ENCODE measurements at regions not wholly inside any gene's neighbourhood (a gene's known extent, or its start where the extent isn't known, plus 50 kb on each side); places are given as distances from the start of the nearest gene placed in this dataset.

GRCh38 chr5:98563885-98564653, 209.4 kb upstream of the RGMB start:
- no peak for DNase-seq (ENCODE audit: low read depth)

DNA sequence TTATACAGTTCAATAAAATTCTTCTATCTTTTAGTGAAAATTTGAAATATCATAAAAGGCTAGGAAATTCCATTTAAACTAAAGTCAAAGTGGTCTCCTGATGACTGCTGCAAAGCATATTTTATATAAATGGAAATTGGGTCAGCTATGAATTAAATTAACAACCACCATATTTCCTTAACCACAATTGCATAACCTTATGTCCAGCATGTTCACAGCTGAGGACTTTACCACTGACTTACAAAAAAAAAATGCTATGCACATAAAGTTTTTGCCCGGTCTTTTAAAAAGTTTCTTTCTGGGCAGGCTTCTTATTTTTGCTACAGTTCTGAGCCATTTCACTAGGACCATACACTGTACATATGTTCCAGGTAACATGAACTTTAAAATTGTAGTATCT, 208.6 kb upstream of the RGMB start:
- no peak for DNase-seq (ENCODE audit: low read depth)

- no peak for DNase-seq (ENCODE audit: low read depth)
Observed at GRCh38 chr5:98568336-98568735, 205.1 kb upstream of the RGMB start.

- no peak for DNase-seq (ENCODE audit: low read depth)
Observed at GRCh38 chr5:98569288-98569687, 204.2 kb upstream of the RGMB start.

DNA sequence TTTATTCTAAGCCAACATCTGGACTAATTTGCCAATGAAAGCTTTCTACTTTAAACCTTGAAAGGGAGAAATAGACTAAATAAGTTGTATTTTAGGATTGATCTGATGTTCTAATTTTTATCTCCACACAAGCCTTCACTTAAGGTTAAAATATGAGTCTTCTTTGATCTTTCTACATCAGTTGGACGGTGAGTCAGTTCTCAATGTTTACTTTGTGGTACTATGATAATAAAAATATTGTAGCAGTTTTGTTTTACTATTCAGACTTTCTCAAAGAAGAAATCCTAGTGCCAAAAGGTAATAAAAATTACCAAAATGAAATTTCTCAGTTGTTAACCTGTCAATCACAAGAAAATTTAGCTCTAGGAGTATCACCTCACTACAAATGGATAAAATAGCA, 203.5 kb upstream of the RGMB start:
- DNase-seq (ENCODE audit: low read depth): no peak

DNA sequence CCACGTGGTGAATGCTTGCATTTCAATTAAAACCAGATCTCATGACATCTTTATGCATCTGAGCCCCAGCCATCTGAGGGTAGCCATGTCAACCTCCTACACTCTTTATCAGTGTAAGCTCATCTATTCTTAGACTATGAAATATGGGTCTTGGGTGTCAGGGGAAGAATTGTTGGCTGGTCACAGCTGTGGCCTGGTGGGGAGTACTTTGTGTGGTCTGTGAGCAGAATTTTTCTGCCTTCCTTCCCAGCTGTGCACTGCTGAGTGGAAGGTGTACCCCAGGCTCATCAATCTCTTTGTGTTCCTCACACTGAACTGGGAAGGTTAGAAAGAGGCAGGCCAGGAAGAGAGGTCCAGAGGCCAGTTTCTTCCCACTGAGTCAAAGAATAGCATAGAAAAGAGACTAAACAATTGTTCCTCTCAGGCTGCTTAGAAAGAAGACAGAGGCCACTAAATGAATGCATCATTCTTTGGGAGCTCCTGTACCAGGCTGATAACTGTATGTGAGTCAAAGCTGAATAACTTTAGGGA, 202.7 kb upstream of the RGMB start:
- no peak for DNase-seq (ENCODE audit: low read depth)

DNA sequence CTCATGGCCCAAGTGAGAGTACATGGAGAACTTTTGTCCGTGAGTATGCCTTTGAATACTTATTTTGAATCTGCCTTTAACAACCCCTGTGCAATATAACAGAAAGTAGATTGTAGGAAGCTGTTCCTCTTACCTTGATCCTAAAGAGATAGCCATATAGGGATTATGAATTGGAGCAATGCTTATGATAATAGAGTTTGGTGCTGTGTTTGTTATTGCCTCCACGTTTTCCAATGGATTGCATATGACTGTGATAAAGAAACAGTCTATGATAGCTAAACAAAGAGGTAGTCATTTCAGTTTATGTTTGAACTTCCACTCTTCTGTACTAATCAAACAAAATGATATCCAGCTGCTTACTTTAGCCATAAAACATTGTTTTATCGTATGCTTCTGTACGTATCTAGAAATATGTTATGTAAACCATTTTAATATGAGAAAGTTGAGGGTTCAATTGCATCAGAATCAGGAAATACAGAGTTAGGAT, 199.6 kb upstream of the RGMB start:
- no peak for DNase-seq (ENCODE audit: low read depth)

GRCh38 chr5:98576275-98576674, 197.2 kb upstream of the RGMB start:
- no peak for DNase-seq (ENCODE audit: low read depth)

GRCh38 chr5:98578438-98578837, 195.0 kb upstream of the RGMB start:
- DNase-seq (ENCODE audit: low read depth): no peak

- DNase-seq (ENCODE audit: low read depth): no peak
Observed at GRCh38 chr5:98581112-98581997, 192.1 kb upstream of the RGMB start.

GRCh38 chr5:98583586-98583985, 189.9 kb upstream of the RGMB start:
- DNase-seq (ENCODE audit: low read depth): no peak

DNA sequence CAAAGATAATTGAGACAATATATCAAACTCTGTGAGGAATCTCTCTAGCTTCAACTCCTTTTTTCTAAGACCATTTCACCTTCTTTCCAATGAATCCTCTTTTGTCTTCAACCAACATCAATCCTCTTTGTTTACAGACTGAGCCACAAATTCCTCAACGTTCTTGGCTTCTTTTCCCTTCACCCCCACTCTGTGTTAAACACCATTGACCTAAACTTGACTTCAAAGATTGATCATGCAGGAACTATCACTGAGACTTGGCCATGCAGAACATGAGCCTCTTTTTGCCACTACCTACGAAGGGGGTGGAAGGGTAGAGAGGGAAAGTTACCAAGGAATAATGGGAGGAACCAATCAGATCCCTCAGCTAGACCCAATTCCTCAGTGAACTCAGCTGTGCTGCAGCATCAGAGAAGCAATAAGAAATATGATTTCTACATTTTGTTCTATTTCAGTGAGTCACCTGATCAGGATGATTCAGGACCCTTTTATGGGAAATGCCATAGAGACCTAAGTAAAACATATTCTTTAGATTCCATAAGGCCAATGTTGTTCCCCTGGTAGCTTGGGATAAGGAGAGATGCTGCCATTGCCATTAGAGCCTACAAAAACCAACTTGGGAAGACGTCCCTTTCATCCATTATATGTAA, 187.7 kb upstream of the RGMB start:
- DNase-seq (ENCODE audit: low read depth): no peak

GRCh38 chr5:98586581-98586980, 186.9 kb upstream of the RGMB start:
- DNase-seq (ENCODE audit: low read depth): no peak

- DNase-seq (ENCODE audit: low read depth): no peak
Observed at GRCh38 chr5:98587166-98587565, 186.3 kb upstream of the RGMB start.

DNA sequence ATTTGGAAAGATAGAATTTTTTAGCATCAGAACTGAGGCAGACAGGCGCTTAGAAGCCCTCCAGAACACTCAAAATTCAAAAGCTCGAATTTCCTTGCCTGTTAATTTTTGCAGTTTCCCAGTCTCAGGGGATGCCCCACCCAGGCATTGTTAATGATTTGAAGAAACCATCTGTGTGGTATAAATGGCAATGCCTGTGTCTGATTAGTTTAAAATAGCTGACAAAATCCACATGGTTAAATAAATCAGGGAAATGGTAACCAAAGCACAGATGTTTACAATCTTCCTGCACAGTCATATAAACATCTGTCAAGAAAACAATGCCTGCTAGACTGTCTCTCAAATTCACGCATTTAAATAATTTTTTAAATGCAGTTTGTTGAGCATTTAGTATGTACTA, 185.2 kb upstream of the RGMB start:
- no peak for DNase-seq (ENCODE audit: low read depth)

DNA sequence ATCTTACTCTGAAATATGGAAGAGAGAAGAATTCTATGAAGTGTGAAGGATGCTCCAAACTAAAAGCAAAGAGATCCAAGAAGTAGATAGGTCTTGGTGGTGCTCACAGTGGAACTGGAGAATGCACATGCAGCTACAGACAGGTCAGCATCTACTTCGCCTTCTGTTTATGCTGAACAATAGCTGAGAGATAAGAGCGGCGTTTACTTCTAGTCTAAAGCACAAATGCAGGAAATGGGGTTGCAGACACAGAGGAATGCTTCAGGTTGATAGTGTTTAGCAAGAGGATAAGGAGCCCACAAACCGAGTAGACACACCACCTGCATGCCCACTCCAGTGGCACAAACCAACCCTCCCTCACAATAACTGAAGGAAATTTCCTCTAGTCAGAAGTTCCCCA, 180.0 kb upstream of the RGMB start:
- no peak for DNase-seq (ENCODE audit: low read depth)

- DNase-seq (ENCODE audit: low read depth): no peak
Observed at GRCh38 chr5:98594098-98594497, 179.4 kb upstream of the RGMB start.

GRCh38 chr5:98599016-98599415, 174.4 kb upstream of the RGMB start:
- DNase-seq (ENCODE audit: low read depth): no peak

DNA sequence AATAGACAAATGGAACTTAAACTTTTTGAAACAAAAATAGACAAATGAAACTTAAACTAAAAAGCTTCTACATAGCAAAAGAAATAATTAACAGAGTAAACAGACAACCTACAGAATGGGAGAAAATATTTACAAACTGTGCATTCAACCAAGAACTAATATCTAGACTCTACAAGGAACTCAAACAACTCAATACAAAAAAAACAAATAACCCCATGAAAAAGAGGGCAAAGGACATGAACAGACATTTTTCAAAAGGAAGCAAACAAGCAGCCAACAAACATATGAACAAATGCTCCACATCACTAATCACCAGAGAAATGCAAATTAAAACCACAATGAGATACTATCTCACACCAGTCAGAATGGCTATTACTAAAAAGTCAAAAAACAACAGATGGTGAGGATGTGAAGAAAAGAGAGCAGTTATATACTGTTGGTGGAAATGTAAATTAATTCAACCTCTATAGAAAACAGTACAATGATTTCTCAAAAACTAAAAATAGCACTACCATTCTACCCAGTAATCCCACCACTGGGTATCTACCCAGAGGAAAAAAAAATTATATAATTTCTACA, 170.8 kb upstream of the RGMB start:
- DNase-seq (ENCODE audit: low read depth): no peak

- no peak for DNase-seq (ENCODE audit: low read depth)
Observed at GRCh38 chr5:98603456-98603855, 170.0 kb upstream of the RGMB start.

DNA sequence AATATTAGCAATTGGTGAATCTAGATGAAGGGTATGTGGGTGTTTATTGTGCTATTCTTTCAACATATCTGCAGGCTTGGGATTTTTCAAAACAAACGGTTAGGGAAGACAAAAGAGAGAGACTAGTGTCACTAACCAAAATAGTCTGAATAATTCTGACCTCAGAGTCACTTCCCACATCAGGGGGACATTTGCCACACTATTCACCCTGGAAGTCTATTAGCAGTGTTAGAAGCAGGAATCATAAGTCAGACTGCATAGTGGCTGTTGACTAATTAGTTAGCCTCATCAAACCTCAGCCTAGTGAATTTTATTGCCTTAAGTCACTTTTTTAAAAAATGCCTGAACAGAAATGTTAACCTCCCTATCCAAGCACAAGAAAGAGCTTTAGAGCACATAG, 169.2 kb upstream of the RGMB start:
- no peak for DNase-seq (ENCODE audit: low read depth)
